Heart left ventricle (tissue), 13 donors: ENCODE measurements at regions not wholly inside any gene's neighbourhood (a gene's known extent, or its start where the extent isn't known, plus 50 kb on each side); places are given as distances from the start of the nearest gene placed in this dataset.

Experiments
- POLR2A ChIP-seq, 2 donors: fragments of 450-650 bp; IDR thresholded peaks; one replicate each; pipeline ENCODE4 v1.6.1; 2017; ENCODE audit warnings: antibody characterized with exemption in 2 of 2, mild to moderate bottlenecking in 2 of 2, moderate library complexity in 2 of 2
- TF ChIP-seq, protein P1 (sequence below), 12 donors: fragments of 200-600 bp; sonication (generic) in 4 of 12; IDR thresholded peaks; one replicate each; pipeline versions ENCODE4 v1.5.0 to v1.8.0; 2018 to 2022; ENCODE audit warnings: antibody characterized with exemption in 12 of 12, mild to moderate bottlenecking in 5 of 12
- donor health status: ischemic (EF 13 %, LVEDD 7.1; RV severe dilation, severe dysfunction).
- donor health status: DM: no; HTN: yes; CAD: no.
- donor health status: DM: no; HTN: no; CAD: no.
- donor health status: ischemic (EF 25% LVEDD 6.9; RV normal size, moderate dysfunction).
- donor health status: ischemic (EF 25% LVEDD 5.7; RV mildly dilated, moderate dysfunction).
- donor health status: ischemic (EF 35%, LVEDD 5.7; RV mildly dilated, moderate dysfunction).
- donor health status: nonischemic (EF 11% LVEDD 7.7; RV severe dilation, severe dysfunction).
- donor health status: DM: yes; HTN: yes; CAD: no.
- donor health status: PGD.
- donor health status: ischemic (EF 29% LVEDD 5.4; RV normal size, mild dysfunction).
- donor health status: nonischemic (EF 23%, LVEDD 6.1; RV moderate dilation, normal function).

DNA sequence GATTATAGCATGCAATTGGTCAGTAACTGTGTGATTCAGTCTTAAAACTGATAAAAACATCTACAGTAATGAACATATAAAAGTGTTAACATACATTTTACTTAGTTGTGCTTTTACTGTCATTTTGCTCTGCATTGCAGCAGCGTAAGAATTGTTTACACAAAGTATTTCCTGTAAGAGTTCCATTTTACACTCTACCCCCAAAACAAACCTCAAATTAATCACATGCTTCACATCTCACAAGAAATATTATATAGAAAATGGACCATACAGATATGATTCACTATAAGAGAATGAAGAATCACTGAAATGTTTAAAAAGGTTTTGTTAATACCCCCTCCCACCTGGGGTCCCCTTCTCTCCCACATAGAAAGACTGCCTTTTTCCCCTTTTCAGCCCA, 225.9 kb upstream of the LRRN1 start:
- TF ChIP-seq, protein P1, sequence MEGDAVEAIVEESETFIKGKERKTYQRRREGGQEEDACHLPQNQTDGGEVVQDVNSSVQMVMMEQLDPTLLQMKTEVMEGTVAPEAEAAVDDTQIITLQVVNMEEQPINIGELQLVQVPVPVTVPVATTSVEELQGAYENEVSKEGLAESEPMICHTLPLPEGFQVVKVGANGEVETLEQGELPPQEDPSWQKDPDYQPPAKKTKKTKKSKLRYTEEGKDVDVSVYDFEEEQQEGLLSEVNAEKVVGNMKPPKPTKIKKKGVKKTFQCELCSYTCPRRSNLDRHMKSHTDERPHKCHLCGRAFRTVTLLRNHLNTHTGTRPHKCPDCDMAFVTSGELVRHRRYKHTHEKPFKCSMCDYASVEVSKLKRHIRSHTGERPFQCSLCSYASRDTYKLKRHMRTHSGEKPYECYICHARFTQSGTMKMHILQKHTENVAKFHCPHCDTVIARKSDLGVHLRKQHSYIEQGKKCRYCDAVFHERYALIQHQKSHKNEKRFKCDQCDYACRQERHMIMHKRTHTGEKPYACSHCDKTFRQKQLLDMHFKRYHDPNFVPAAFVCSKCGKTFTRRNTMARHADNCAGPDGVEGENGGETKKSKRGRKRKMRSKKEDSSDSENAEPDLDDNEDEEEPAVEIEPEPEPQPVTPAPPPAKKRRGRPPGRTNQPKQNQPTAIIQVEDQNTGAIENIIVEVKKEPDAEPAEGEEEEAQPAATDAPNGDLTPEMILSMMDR (IDR thresholded peaks at IDR 0.05), result no peak
- no peak for TF ChIP-seq POLR2A (IDR thresholded peaks at IDR 0.05)
